BJ (cell line): ENCODE measurements at regions not wholly inside any gene's neighbourhood (a gene's known extent, or its start where the extent isn't known, plus 50 kb on each side); places are given as distances from the start of the nearest gene placed in this dataset.

ENCODE experiments used
- CTCF ChIA-PET: fragments of 350-600 bp; formaldehyde crosslinking; extraction: SDS; loops from one replicate; lab custom pipeline; 2021; ENCODE audit warnings: antibody characterized with exemption, inconsistent platforms; lab: Yijun Ruan, JAX
- POLR2A ChIA-PET: fragments of 300-600 bp; sonication (Branson Sonifier 250); formaldehyde crosslinking; extraction: SDS; loops from one replicate; lab custom pipeline; 2021; ENCODE audit warnings: antibody characterized with exemption; lab: Charles Lee
- DNase-seq: peaks from one replicate; pipeline ENCODE4 v3.0.0-alpha.2; 2011; ENCODE audit warnings: low read depth
- H3K27me3 ChIP-seq: 2 replicates; pipeline ENCODE4 v1.6.0; 2011; ENCODE audit warnings: low read length; ENCODE audit not compliant: control insufficient read depth, insufficient read depth
- H3K36me3 ChIP-seq: 2 replicates; pipeline ENCODE4 v1.5.1; 2011; ENCODE audit warnings: low read length; ENCODE audit not compliant: control insufficient read depth, insufficient read depth
- H3K4me3 ChIP-seq: 2 replicates; pipeline ENCODE4 v1.5.1; 2011; ENCODE audit warnings: low read depth, mild to moderate bottlenecking, control low read depth, low read length
- CTCF ChIP-seq: IDR thresholded peaks from 2 replicates; pipeline ENCODE4 v1.5.1; 2011; ENCODE audit warnings: low read depth, mild to moderate bottlenecking, control low read depth, inconsistent platforms, low read length, moderate library complexity; ENCODE audit not compliant: insufficient read depth

GRCh38 chr7:155975490-155975889 lies 163.2 kb upstream of the SHH start:
- Histone ChIP-seq H3K27me3 (no peaks in the 10 kb centered on the region), H3K36me3 (no peaks in the 10 kb centered on the region), H3K4me3 (no peak overlapping the region)
- CTCF ChIA-PET, result no interaction called here
- no peak for TF ChIP-seq CTCF
- POLR2A ChIA-PET, result no interaction called here
- DNase-seq, result no peak

DNA sequence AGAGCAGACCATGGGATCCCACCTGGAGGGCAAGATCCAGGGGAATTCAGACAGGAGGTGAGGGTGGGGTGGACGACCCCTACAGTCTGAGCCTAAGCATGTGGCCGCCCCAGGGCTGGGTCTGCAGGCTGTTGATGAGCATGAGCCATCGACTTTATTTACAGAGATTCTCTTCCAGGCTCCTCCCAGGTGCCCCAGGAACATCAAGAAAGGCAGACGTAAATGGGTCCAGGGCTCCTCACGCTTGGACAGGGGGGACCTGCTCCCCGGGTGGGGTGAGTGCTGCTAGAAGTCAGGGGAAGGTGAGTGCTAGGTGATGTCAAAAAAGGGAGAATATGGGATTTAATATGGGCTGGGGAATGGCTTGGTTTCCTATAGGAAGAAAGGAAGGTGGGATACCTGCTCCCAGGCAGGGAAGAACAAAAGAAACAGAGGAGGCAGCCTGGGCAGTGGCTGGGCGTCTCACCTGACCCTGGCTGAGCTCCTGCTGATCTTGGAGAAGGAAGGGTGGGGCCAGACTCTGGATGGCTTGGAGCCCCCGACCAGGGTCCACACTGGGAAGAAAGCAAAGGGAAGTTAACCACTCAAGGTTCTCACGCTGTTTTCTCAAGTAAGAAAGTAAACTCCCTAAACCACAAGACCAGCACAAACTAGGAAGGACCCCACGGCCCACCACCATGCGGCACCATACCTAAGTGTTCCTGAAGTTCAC lies 162.1 kb upstream of the SHH start:
- Histone ChIP-seq H3K27me3 (no peaks in the 10 kb centered on the region), H3K36me3 (no peaks in the 10 kb centered on the region), H3K4me3 (no peak overlapping the region)
- CTCF ChIA-PET, result no interaction called here
- TF ChIP-seq CTCF, result no peak
- POLR2A ChIA-PET, result no interaction called here
- no peak for DNase-seq

DNA sequence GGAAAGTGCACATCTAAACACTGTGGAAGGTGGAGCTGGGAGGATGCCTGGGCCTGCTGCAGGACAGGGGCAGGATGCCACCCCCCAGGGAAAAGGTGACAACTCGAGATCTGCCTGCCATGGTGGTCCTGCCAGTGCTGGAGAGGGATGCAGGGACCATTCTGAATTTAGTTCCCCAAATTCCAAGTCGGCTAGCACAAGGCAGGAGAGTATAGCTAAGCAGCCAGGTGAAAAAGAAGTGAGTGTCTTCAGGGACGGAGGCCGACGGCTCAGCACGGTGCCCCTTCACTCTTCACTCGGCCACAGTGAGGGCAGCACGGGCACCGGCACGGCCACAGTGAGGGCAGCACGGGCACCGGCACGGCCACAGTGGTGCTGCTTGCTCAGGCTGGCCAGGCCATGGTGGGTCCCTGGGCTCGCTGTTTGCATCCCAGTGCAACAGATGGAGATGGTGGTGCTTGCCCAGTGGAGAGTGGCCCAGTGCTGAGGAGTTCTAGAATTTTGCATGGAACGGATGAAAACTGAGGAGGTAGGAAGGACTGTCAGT lies 161.3 kb upstream of the SHH start:
- CTCF ChIA-PET, result no interaction called here
- Histone ChIP-seq H3K27me3 (no peaks in the 10 kb centered on the region), H3K4me3 (no peak overlapping the region), H3K36me3 (no peaks in the 10 kb centered on the region)
- no peak for TF ChIP-seq CTCF
- DNase-seq, result no peak
- POLR2A ChIA-PET, result no interaction called here

DNA sequence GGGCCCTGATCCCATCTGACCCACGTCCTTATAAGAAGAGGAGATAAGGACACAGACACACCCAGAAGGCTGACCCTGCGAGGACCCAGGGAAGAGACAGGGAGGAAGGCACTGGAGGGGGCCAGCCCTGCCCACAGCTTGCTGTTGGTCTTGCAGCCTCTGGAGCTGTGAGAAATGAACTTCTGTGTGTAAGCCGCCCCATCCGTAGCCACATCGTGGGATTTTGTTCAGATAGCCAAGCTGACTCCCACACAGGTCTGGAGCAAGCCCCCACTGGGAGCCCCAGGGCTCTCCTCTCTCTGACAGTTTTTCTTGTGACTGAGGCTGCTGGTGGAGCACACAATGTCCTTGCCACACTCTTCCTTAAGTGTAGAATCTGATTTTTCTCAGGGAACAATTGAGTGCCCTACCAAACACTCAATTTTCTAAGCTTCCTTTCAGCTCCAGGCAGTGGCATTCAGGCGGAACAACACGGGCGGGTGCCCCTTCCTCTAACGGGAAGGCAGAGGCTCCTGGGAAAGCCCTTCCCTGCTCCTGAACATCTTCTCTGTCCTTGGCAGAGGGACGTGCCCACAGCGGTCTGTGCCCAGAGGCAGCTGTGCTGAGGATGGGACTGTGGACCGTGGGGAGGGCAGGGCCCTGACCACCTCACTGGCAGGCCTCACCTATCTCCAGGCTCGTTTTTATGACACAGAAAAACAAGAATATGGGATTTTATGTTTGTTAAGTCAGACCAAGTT lies 160.6 kb upstream of the SHH start:
- no peaks in the 10 kb centered on the region for H3K27me3 ChIP-seq
- CTCF ChIA-PET, result no interaction called here
- no peak for DNase-seq

More for the DNA sequence above, 160.6 kb upstream of the SHH start:
- POLR2A ChIA-PET, result no interaction called here
- Histone ChIP-seq H3K4me3 (no peak overlapping the region), H3K36me3 (no peaks in the 10 kb centered on the region)
- no peak for TF ChIP-seq CTCF
